ENCODE measurements at regions not wholly inside any gene's neighbourhood (a gene's known extent, or its start where the extent isn't known, plus 50 kb on each side); places are given as distances from the start of the nearest gene placed in this dataset.

DNA sequence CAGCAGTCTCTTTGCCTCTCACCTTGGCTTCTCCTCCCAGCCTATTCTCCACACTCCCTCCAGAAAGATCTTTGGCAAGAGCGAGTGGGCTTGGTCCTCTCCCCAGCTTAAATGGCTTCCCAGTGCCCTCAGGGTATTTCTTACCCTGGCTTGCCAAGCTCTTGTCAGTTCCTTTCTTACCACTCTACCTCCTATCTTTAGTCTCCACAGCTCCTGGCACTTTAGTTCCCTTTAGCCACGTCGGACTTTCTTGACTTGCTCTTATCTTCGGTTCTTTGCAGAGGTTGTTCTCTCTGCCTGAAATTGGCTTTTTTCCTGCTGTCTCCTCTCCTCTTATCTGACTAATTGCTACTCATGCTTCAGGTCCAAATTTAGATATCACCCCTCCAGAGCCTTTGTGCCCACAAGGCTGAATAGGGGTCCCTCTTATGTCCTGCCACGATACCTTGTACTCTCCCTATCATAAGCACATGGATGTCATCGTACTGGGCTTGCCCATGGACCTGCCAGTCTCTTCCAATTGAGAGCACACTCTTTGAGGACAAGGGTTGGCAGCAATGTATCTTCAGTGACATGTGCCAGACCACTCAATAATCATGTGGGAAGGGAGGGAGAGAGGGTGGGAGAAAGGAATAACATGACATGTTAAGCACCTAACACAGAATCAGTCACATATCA is 131.7 kb upstream of the CTAGE1 start (continued):
- no peak for TF ChIP-seq CREM (CRISPR knock-in tag; IDR thresholded peaks at IDR 0.05)
- TF ChIP-seq ZNF232 (CRISPR knock-in tag; IDR thresholded peaks at IDR 0.05): no peak

DNA sequence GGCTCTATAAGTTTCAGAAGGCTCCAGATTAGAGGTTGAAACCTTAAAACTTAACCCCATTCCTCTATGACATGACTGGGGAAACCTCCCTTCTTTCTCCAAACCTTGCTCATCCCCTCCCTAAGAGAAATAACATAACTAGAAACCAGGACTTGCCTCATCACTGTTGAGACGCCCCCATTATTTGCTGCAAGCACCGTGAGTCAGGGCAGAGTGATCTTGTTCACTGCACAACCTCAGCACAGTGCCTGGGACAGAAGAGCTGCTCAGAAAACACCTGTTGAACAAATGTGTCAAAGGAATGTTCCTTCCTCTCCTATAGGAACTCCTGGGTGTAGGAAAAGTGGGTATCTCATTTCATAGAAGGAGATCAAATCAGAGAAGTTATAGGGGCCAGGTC is 132.7 kb upstream of the CTAGE1 start:
- H3K4me3 Mint-ChIP-seq: no peak overlapping the region
- H3K4me1 Mint-ChIP-seq: peaks cover 16% of the 10 kb centered on the region
- H3K9me3 Mint-ChIP-seq: no peaks in the 10 kb centered on the region; the same call in 1 of the 2 replicates
- no peaks in the 10 kb centered on the region for H3K36me3 Mint-ChIP-seq
- no peaks in the 10 kb centered on the region; the same call in 1 of the 2 replicates for H3K27me3 Mint-ChIP-seq (ENCODE audit: low read depth)
- DNase-seq (ENCODE audit: low spot score): no peak
- ChIA-PET CTCF (no interaction called here), POLR2A (no interaction called here)
- no peak overlapping the region for H3K27ac Mint-ChIP-seq
- no peak for ATAC-seq
- TF ChIP-seq MYBL2 (CRISPR knock-in tag; IDR thresholded peaks at IDR 0.05) (no peak), KAT7 (CRISPR knock-in tag; IDR thresholded peaks at IDR 0.05; ENCODE audit: borderline replicate concordance) (no peak), GABPB1 (CRISPR knock-in tag; IDR thresholded peaks at IDR 0.05) (no peak), NR3C1 (CRISPR knock-in tag; conservative IDR thresholded peaks at IDR 0.05; ENCODE audit: low read depth) (no peak), ZNF263 (CRISPR knock-in tag; IDR thresholded peaks at IDR 0.05; ENCODE audit: low read depth) (no peak), CREM (CRISPR knock-in tag; IDR thresholded peaks at IDR 0.05) (no peak), TEAD1 (CRISPR knock-in tag; IDR thresholded peaks at IDR 0.05) (no peak), NR1H2 (CRISPR knock-in tag; IDR thresholded peaks at IDR 0.05) (no peak), ZNF671 (CRISPR knock-in tag; IDR thresholded peaks at IDR 0.05) (no peak), JUN (CRISPR knock-in tag; IDR thresholded peaks at IDR 0.05) (no peak)
- TF ChIP-seq, protein P1, sequence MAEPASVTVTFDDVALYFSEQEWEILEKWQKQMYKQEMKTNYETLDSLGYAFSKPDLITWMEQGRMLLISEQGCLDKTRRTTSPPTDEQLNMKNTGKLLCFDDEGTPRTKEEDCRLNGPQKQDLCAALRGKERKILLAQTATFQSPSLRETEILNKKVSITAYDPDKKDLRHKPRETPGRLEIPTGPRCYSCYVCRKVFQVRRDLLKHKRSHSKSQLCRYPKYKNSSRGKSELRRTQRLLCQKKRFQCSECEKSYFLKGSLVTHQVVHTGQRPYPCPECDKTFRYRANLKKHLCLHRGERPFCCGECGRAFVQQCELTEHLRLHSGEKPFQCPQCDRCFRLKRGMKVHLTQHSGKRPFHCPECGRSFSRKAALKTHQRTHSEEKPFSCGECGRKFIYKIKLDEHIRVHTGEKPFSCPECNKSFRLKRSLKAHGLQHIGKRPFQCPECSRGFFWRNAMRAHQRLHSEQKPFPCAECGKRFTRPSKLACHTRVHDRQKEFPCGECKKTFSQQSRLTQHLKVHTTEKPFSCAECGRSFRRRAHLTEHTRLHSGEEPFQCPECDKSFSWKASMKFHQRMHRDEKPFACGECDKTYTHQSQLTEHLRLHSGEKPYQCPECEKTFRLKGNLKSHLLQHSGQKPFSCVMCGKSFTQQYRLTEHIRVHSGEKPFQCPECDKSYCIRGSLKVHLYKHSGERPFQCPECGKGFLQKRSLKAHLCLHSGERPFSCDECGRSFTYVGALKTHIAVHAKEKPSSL (CRISPR knock-in tag; conservative IDR thresholded peaks at IDR 0.05): no peak
- TF ChIP-seq, protein P2, sequence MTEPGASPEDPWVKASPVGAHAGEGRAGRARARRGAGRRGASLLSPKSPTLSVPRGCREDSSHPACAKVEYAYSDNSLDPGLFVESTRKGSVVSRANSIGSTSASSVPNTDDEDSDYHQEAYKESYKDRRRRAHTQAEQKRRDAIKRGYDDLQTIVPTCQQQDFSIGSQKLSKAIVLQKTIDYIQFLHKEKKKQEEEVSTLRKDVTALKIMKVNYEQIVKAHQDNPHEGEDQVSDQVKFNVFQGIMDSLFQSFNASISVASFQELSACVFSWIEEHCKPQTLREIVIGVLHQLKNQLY (CRISPR knock-in tag; IDR thresholded peaks at IDR 0.05): no peak
- TF ChIP-seq, protein P3, sequence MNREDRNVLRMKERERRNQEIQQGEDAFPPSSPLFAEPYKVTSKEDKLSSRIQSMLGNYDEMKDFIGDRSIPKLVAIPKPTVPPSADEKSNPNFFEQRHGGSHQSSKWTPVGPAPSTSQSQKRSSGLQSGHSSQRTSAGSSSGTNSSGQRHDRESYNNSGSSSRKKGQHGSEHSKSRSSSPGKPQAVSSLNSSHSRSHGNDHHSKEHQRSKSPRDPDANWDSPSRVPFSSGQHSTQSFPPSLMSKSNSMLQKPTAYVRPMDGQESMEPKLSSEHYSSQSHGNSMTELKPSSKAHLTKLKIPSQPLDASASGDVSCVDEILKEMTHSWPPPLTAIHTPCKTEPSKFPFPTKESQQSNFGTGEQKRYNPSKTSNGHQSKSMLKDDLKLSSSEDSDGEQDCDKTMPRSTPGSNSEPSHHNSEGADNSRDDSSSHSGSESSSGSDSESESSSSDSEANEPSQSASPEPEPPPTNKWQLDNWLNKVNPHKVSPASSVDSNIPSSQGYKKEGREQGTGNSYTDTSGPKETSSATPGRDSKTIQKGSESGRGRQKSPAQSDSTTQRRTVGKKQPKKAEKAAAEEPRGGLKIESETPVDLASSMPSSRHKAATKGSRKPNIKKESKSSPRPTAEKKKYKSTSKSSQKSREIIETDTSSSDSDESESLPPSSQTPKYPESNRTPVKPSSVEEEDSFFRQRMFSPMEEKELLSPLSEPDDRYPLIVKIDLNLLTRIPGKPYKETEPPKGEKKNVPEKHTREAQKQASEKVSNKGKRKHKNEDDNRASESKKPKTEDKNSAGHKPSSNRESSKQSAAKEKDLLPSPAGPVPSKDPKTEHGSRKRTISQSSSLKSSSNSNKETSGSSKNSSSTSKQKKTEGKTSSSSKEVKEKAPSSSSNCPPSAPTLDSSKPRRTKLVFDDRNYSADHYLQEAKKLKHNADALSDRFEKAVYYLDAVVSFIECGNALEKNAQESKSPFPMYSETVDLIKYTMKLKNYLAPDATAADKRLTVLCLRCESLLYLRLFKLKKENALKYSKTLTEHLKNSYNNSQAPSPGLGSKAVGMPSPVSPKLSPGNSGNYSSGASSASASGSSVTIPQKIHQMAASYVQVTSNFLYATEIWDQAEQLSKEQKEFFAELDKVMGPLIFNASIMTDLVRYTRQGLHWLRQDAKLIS (CRISPR knock-in tag; IDR thresholded peaks at IDR 0.05; ENCODE audit: borderline replicate concordance): no peak
- TF ChIP-seq, protein P4, sequence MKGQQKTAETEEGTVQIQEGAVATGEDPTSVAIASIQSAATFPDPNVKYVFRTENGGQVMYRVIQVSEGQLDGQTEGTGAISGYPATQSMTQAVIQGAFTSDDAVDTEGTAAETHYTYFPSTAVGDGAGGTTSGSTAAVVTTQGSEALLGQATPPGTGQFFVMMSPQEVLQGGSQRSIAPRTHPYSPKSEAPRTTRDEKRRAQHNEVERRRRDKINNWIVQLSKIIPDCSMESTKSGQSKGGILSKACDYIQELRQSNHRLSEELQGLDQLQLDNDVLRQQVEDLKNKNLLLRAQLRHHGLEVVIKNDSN (CRISPR knock-in tag; IDR thresholded peaks at IDR 0.05): no peak

DNA sequence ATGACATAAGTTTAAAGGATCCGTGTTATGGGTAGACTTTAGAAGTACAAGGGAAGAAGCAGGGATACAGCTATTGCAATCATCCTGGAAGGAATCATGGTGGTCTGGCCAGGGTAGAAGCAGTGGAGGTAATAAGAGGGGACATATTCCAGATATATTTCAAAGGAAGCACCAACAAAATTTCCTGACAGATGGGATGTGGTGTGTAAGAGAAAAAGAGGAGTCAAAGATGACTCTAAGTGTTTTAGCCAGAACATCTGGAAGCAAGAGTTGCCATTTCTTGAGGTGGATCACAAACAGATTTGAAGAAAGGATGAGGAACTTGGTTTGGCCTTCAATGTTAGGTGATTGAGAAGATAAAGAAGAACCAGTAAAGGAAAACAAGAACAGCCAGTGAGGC is 133.1 kb upstream of the CTAGE1 start:
- ATAC-seq (no peak), DNase-seq (ENCODE audit: low spot score) (no peak)
- Mint-ChIP-seq H3K27me3 (ENCODE audit: low read depth) (no peaks in the 10 kb centered on the region; the same call in 1 of the 2 replicates), H3K27ac (no peak overlapping the region), H3K4me1 (peaks cover 11% of the 10 kb centered on the region), H3K4me3 (no peak overlapping the region), H3K36me3 (no peaks in the 10 kb centered on the region), H3K9me3 (no peaks in the 10 kb centered on the region; the same call in 1 of the 2 replicates)
- ChIA-PET CTCF (no interaction called here), POLR2A (no interaction called here)
- no peak for TF ChIP-seq ZBTB21 (CRISPR knock-in tag; IDR thresholded peaks at IDR 0.05; ENCODE audit: borderline replicate concordance)
- no peak for TF ChIP-seq CREM (CRISPR knock-in tag; IDR thresholded peaks at IDR 0.05)
- TF ChIP-seq TP53 (CRISPR knock-in tag; IDR thresholded peaks at IDR 0.05): no peak
- no peak for TF ChIP-seq ZNF671 (CRISPR knock-in tag; IDR thresholded peaks at IDR 0.05)
- no peak for TF ChIP-seq RELA (CRISPR knock-in tag; IDR thresholded peaks at IDR 0.05; ENCODE audit: borderline replicate concordance)
- no peak for TF ChIP-seq ESRRA (CRISPR knock-in tag; IDR thresholded peaks at IDR 0.05; ENCODE audit: borderline replicate concordance)
- no peak for TF ChIP-seq NR3C1 (CRISPR knock-in tag; conservative IDR thresholded peaks at IDR 0.05; ENCODE audit: low read depth)
- TF ChIP-seq JAZF1 (CRISPR knock-in tag; IDR thresholded peaks at IDR 0.05): no peak
- TF ChIP-seq, protein P5, sequence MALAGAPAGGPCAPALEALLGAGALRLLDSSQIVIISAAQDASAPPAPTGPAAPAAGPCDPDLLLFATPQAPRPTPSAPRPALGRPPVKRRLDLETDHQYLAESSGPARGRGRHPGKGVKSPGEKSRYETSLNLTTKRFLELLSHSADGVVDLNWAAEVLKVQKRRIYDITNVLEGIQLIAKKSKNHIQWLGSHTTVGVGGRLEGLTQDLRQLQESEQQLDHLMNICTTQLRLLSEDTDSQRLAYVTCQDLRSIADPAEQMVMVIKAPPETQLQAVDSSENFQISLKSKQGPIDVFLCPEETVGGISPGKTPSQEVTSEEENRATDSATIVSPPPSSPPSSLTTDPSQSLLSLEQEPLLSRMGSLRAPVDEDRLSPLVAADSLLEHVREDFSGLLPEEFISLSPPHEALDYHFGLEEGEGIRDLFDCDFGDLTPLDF (CRISPR knock-in tag; IDR thresholded peaks at IDR 0.05): no peak

Data from WTC11 (cell line).